GM23338 (cell line): ENCODE measurements at regions not wholly inside any gene's neighbourhood (a gene's known extent, or its start where the extent isn't known, plus 50 kb on each side); places are given as distances from the start of the nearest gene placed in this dataset.

Source experiments
- ATAC-seq: fragments of 200-7000 bp; cut with Tn5 transposase; 3 replicates; pipeline ENCODE4 v1.9.1; 2020
- DNase-seq: peaks from one replicate; pipeline ENCODE4 v3.0.0-alpha.2; 2015; ENCODE audit warnings: low spot score
- H2AFZ ChIP-seq: fragments of 200-600 bp; sonication (generic); 2 replicates; pipeline ENCODE4 v1.8.0; 2016; ENCODE audit warnings: antibody characterized with exemption, mild to moderate bottlenecking, moderate library complexity
- H3F3A ChIP-seq: fragments of 200-600 bp; sonication (generic); replicated peaks from 2 replicates; pipeline ENCODE4 v1.8.0; 2017; ENCODE audit warnings: antibody characterized with exemption, mixed run types, low read depth
- H3K27ac ChIP-seq: fragments of 200-600 bp; sonication (generic); 2 replicates; pipeline ENCODE4 v1.6.1; 2016; ENCODE audit warnings: low read depth
- H3K27me3 ChIP-seq: fragments of 200-600 bp; sonication (generic); 2 replicates; pipeline ENCODE4 v1.8.0; 2016; ENCODE audit warnings: mild to moderate bottlenecking, mixed run types, moderate library complexity; ENCODE audit not compliant: insufficient read depth
- H3K36me3 ChIP-seq: fragments of 200-600 bp; sonication (generic); 2 replicates; pipeline ENCODE4 v1.8.0; 2016; ENCODE audit warnings: mild to moderate bottlenecking; ENCODE audit not compliant: insufficient read depth
- H3K4me1 ChIP-seq: fragments of 200-600 bp; sonication (generic); 2 replicates; pipeline ENCODE4 v1.8.0; 2016; ENCODE audit warnings: mild to moderate bottlenecking, moderate library complexity; ENCODE audit not compliant: insufficient read depth
- H3K4me2 ChIP-seq: fragments of 200-600 bp; sonication (generic); 2 replicates; pipeline ENCODE4 v1.7.1; 2017; ENCODE audit warnings: mixed run types
- H3K4me3 ChIP-seq: fragments of 200-600 bp; sonication (generic); 2 replicates; pipeline ENCODE4 v1.6.1; 2016; ENCODE audit warnings: mixed run types
- H3K79me2 ChIP-seq: fragments of 200-600 bp; sonication (generic); replicated peaks from 2 replicates; pipeline ENCODE4 v1.8.0; 2017; ENCODE audit warnings: mild to moderate bottlenecking; ENCODE audit not compliant: insufficient read depth
- H3K9me2 ChIP-seq: fragments of 200-600 bp; sonication (generic); 2 replicates; pipeline ENCODE4 v1.8.0; 2017; ENCODE audit not compliant: insufficient read depth
- H4K20me1 ChIP-seq: fragments of 200-600 bp; sonication (generic); replicated peaks from 2 replicates; pipeline ENCODE4 v1.8.0; 2017; ENCODE audit warnings: mild to moderate bottlenecking; ENCODE audit not compliant: insufficient read depth
- H3K27ac Mint-ChIP-seq: 2 replicates; pipeline ENCODE4 v1.8.0; 2020; ENCODE audit warnings: inconsistent platforms, mild to moderate bottlenecking, moderate library complexity, mixed read lengths
- H3K27me3 Mint-ChIP-seq: 3 replicates; pipeline ENCODE4 v1.8.0; 2022; ENCODE audit warnings: low read depth, mild to moderate bottlenecking, moderate library complexity, mixed read lengths, inconsistent platforms; ENCODE audit not compliant: insufficient read depth, poor library complexity
- H3K36me3 Mint-ChIP-seq: 3 replicates; pipeline ENCODE4 v1.8.0; 2021; ENCODE audit warnings: low read depth, mild to moderate bottlenecking, inconsistent platforms, moderate library complexity, mixed read lengths
- H3K4me1 Mint-ChIP-seq: 3 replicates; pipeline ENCODE4 v1.8.0; 2020; ENCODE audit warnings: mild to moderate bottlenecking, inconsistent platforms, mixed read lengths
- H3K4me3 Mint-ChIP-seq: 3 replicates; pipeline ENCODE4 v1.8.0; 2021; ENCODE audit warnings: moderate library complexity, mild to moderate bottlenecking, inconsistent platforms, mixed read lengths
- H3K9me3 Mint-ChIP-seq: 3 replicates; pipeline ENCODE4 v1.8.0; 2020; ENCODE audit warnings: moderate library complexity, mild to moderate bottlenecking, inconsistent platforms, mixed read lengths
- CREB1 ChIP-seq: fragments of 250-450 bp; sonication (Bioruptor Pico); IDR thresholded peaks from 2 replicates; pipeline ENCODE4 v1.5.0; 2020; ENCODE audit warnings: low read depth, mild to moderate bottlenecking, moderate library complexity
- EZH2 ChIP-seq: fragments of 200-600 bp; sonication (generic); IDR thresholded peaks from one replicate; pipeline ENCODE4 v1.8.0; 2017; ENCODE audit warnings: antibody characterized with exemption, mild to moderate bottlenecking, low read depth; ENCODE audit not compliant: unreplicated experiment
- JUNB ChIP-seq: IDR thresholded peaks from one replicate; pipeline ENCODE4 v1.6.1; 2016; ENCODE audit warnings: antibody characterized with exemption; ENCODE audit not compliant: unreplicated experiment
- ZNF114 ChIP-seq: fragments of 250-450 bp; sonication (Bioruptor Pico); IDR thresholded peaks from 2 replicates; pipeline ENCODE4 v1.5.0; 2020; ENCODE audit warnings: mild to moderate bottlenecking, moderate library complexity
- TF ChIP-seq, protein P1 (sequence below): fragments of 250-450 bp; sonication (Bioruptor Pico); IDR thresholded peaks from 2 replicates; pipeline ENCODE4 v1.5.0; 2020; ENCODE audit warnings: mild to moderate bottlenecking, moderate library complexity
- TF ChIP-seq, protein P2 (sequence below), 2 experiments: fragments of 200-600 bp in 1 of 2; sonication (generic) in 1 of 2; conservative IDR thresholded peaks; 2 replicates each; pipeline versions ENCODE4 v1.5.1 to v1.6.1; 2016 to 2017; ENCODE audit warnings: antibody characterized with exemption in 2 of 2, low read depth in 2 of 2, mild to moderate bottlenecking in 2 of 2, moderate library complexity in 1 of 2
- TF ChIP-seq, protein P3 (sequence below): IDR thresholded peaks from one replicate; pipeline ENCODE4 v1.6.1; 2018; ENCODE audit warnings: antibody characterized with exemption; ENCODE audit not compliant: unreplicated experiment
- TF ChIP-seq, protein P4 (sequence below): IDR thresholded peaks from 2 replicates; pipeline ENCODE4 v1.6.1; 2016; ENCODE audit warnings: antibody characterized with exemption

DNA sequence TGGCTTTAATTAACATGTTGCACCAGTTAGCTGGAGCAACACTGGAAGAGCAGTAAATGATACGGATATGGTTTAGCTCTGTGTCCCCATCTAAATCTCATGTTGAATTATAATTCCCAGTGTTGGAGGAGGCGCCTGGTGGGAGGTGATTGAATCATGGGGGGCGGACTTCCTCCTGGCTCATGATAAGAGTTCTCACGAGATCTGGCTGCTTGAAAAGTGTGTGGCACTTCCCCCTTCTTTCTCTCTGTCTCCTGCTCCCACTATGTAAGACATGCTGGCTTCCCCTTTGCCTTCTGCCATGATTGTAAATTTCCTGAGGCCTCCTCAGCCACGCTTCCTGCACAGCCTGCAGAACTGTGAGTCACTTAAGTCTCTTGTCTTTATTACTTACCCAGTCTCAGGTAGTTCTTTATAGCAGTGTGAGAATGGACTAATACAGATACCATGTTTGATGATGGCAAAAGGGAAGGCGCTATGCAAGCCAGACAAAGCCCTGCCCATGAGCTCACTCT, 963.6 kb downstream of the SOCS6 start:
- H3K27ac Mint-ChIP-seq: no peak overlapping the region
- H3K9me3 Mint-ChIP-seq: peaks cover 90% of the 10 kb centered on the region
- TF ChIP-seq JUNB (no peak), ZNF114 (no peak), EZH2 (no peak), CREB1 (CRISPR knock-in tag) (no peak)
- TF ChIP-seq, protein P1, sequence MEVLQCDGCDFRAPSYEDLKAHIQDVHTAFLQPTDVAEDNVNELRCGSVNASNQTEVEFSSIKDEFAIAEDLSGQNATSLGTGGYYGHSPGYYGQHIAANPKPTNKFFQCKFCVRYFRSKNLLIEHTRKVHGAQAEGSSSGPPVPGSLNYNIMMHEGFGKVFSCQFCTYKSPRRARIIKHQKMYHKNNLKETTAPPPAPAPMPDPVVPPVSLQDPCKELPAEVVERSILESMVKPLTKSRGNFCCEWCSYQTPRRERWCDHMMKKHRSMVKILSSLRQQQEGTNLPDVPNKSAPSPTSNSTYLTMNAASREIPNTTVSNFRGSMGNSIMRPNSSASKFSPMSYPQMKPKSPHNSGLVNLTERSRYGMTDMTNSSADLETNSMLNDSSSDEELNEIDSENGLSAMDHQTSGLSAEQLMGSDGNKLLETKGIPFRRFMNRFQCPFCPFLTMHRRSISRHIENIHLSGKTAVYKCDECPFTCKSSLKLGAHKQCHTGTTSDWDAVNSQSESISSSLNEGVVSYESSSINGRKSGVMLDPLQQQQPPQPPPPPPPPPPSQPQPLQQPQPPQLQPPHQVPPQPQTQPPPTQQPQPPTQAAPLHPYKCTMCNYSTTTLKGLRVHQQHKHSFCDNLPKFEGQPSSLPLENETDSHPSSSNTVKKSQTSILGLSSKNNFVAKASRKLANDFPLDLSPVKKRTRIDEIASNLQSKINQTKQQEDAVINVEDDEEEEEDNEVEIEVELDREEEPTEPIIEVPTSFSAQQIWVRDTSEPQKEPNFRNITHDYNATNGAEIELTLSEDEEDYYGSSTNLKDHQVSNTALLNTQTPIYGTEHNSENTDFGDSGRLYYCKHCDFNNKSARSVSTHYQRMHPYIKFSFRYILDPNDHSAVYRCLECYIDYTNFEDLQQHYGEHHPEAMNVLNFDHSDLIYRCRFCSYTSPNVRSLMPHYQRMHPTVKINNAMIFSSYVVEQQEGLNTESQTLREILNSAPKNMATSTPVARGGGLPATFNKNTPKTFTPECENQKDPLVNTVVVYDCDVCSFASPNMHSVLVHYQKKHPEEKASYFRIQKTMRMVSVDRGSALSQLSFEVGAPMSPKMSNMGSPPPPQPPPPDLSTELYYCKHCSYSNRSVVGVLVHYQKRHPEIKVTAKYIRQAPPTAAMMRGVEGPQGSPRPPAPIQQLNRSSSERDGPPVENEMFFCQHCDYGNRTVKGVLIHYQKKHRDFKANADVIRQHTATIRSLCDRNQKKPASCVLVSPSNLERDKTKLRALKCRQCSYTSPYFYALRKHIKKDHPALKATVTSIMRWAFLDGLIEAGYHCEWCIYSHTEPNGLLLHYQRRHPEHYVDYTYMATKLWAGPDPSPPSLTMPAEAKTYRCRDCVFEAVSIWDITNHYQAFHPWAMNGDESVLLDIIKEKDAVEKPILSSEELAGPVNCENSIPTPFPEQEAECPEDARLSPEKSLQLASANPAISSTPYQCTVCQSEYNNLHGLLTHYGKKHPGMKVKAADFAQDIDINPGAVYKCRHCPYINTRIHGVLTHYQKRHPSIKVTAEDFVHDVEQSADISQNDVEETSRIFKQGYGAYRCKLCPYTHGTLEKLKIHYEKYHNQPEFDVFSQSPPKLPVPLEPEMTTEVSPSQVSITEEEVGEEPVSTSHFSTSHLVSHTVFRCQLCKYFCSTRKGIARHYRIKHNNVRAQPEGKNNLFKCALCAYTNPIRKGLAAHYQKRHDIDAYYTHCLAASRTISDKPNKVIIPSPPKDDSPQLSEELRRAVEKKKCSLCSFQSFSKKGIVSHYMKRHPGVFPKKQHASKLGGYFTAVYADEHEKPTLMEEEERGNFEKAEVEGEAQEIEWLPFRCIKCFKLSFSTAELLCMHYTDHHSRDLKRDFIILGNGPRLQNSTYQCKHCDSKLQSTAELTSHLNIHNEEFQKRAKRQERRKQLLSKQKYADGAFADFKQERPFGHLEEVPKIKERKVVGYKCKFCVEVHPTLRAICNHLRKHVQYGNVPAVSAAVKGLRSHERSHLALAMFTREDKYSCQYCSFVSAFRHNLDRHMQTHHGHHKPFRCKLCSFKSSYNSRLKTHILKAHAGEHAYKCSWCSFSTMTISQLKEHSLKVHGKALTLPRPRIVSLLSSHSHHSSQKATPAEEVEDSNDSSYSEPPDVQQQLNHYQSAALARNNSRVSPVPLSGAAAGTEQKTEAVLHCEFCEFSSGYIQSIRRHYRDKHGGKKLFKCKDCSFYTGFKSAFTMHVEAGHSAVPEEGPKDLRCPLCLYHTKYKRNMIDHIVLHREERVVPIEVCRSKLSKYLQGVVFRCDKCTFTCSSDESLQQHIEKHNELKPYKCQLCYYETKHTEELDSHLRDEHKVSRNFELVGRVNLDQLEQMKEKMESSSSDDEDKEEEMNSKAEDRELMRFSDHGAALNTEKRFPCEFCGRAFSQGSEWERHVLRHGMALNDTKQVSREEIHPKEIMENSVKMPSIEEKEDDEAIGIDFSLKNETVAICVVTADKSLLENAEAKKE (CRISPR knock-in tag): no peak
- TF ChIP-seq, protein P2, sequence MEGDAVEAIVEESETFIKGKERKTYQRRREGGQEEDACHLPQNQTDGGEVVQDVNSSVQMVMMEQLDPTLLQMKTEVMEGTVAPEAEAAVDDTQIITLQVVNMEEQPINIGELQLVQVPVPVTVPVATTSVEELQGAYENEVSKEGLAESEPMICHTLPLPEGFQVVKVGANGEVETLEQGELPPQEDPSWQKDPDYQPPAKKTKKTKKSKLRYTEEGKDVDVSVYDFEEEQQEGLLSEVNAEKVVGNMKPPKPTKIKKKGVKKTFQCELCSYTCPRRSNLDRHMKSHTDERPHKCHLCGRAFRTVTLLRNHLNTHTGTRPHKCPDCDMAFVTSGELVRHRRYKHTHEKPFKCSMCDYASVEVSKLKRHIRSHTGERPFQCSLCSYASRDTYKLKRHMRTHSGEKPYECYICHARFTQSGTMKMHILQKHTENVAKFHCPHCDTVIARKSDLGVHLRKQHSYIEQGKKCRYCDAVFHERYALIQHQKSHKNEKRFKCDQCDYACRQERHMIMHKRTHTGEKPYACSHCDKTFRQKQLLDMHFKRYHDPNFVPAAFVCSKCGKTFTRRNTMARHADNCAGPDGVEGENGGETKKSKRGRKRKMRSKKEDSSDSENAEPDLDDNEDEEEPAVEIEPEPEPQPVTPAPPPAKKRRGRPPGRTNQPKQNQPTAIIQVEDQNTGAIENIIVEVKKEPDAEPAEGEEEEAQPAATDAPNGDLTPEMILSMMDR (conservative IDR thresholded peaks at IDR 0.05; ENCODE audit: low read depth in 2 of 2): no peak
- TF ChIP-seq, protein P3, sequence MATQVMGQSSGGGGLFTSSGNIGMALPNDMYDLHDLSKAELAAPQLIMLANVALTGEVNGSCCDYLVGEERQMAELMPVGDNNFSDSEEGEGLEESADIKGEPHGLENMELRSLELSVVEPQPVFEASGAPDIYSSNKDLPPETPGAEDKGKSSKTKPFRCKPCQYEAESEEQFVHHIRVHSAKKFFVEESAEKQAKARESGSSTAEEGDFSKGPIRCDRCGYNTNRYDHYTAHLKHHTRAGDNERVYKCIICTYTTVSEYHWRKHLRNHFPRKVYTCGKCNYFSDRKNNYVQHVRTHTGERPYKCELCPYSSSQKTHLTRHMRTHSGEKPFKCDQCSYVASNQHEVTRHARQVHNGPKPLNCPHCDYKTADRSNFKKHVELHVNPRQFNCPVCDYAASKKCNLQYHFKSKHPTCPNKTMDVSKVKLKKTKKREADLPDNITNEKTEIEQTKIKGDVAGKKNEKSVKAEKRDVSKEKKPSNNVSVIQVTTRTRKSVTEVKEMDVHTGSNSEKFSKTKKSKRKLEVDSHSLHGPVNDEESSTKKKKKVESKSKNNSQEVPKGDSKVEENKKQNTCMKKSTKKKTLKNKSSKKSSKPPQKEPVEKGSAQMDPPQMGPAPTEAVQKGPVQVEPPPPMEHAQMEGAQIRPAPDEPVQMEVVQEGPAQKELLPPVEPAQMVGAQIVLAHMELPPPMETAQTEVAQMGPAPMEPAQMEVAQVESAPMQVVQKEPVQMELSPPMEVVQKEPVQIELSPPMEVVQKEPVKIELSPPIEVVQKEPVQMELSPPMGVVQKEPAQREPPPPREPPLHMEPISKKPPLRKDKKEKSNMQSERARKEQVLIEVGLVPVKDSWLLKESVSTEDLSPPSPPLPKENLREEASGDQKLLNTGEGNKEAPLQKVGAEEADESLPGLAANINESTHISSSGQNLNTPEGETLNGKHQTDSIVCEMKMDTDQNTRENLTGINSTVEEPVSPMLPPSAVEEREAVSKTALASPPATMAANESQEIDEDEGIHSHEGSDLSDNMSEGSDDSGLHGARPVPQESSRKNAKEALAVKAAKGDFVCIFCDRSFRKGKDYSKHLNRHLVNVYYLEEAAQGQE: no peak
- TF ChIP-seq, protein P4, sequence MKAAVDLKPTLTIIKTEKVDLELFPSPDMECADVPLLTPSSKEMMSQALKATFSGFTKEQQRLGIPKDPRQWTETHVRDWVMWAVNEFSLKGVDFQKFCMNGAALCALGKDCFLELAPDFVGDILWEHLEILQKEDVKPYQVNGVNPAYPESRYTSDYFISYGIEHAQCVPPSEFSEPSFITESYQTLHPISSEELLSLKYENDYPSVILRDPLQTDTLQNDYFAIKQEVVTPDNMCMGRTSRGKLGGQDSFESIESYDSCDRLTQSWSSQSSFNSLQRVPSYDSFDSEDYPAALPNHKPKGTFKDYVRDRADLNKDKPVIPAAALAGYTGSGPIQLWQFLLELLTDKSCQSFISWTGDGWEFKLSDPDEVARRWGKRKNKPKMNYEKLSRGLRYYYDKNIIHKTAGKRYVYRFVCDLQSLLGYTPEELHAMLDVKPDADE: no peak

More for the DNA sequence above, 963.6 kb downstream of the SOCS6 start:
- ATAC-seq (no peak), DNase-seq (no peak)
- Mint-ChIP-seq H3K27me3 (no peaks in the 10 kb centered on the region), H3K36me3 (peaks cover 39% of the 10 kb centered on the region), H3K4me1 (no peaks in the 10 kb centered on the region), H3K4me3 (no peak overlapping the region)
- H3K27ac ChIP-seq: no peak overlapping the region
- H3K4me2 ChIP-seq: no peak overlapping the region
- no peaks in the 10 kb centered on the region for H3K27me3 ChIP-seq
- no peaks in the 10 kb centered on the region for H3F3A ChIP-seq
- no peaks in the 10 kb centered on the region for H3K79me2 ChIP-seq
- no peak overlapping the region for H3K4me3 ChIP-seq
- no peaks in the 10 kb centered on the region for H3K9me2 ChIP-seq
- no peaks in the 10 kb centered on the region for H4K20me1 ChIP-seq
- H3K36me3 ChIP-seq: peaks cover 7% of the 10 kb centered on the region; the same call in 1 of the 2 replicates
- H2AFZ ChIP-seq: no peak overlapping the region
- no peaks in the 10 kb centered on the region for H3K4me1 ChIP-seq
